H54 (cell line): ENCODE measurements at regions not wholly inside any gene's neighbourhood (a gene's known extent, or its start where the extent isn't known, plus 50 kb on each side); places are given as distances from the start of the nearest gene placed in this dataset.

ENCODE experiments used
- DNase-seq: peaks from one replicate; pipeline ENCODE4 v3.0.0; 2011; ENCODE audit warnings: low spot score, mixed read lengths; ENCODE audit not compliant: insufficient read length
- FAIRE-seq: peaks from 3 replicates; lab custom pipeline; 2011; peaks lifted over from hg19 to GRCh38; lab: Jason Lieb, UNC
- POLR2A ChIP-seq: IDR thresholded peaks from 2 replicates; pipeline ENCODE4 v1.6.1; 2011; ENCODE audit warnings: low read depth, mild to moderate bottlenecking, low read length

GRCh38 chr9:129462360-129462759, 158.5 kb downstream of the C9orf50 start:
- no peak for DNase-seq
- FAIRE-seq = no peak
- no peak for TF ChIP-seq POLR2A

- peak; percentile 41 for TF ChIP-seq POLR2A
These were observed 160.3 kb downstream of the C9orf50 start for GRCh38 chr9:129460323-129461261.

GRCh38 chr9:129459547-129460322, 161.2 kb downstream of the C9orf50 start:
- no peak for FAIRE-seq
- DNase-seq = no peak
- no peak for TF ChIP-seq POLR2A

More at GRCh38 chr9:129460323-129461261, 160.3 kb downstream of the C9orf50 start:
- FAIRE-seq (no peak), DNase-seq (peak; percentile 88)

GRCh38 chr9:129458663-129459546, 162.0 kb downstream of the C9orf50 start:
- no peak for FAIRE-seq
- TF ChIP-seq POLR2A = no peak
- peak; percentile 44 for DNase-seq

- DNase-seq (no peak), FAIRE-seq (no peak)
- TF ChIP-seq POLR2A = no peak
These were observed 162.7 kb downstream of the C9orf50 start for GRCh38 chr9:129458155-129458661.

GRCh38 chr9:129457325-129457779, 163.5 kb downstream of the C9orf50 start:
- DNase-seq (no peak), FAIRE-seq (no peak)
- no peak for TF ChIP-seq POLR2A

- DNase-seq = no peak
- no peak for FAIRE-seq
- no peak for TF ChIP-seq POLR2A
These were observed 164.2 kb downstream of the C9orf50 start for GRCh38 chr9:129456549-129457324.

GRCh38 chr9:129455151-129455995, 165.5 kb downstream of the C9orf50 start:
- FAIRE-seq (no peak), DNase-seq (no peak)
- no peak for TF ChIP-seq POLR2A

- FAIRE-seq (no peak), DNase-seq (no peak)
- TF ChIP-seq POLR2A = no peak
These were observed 166.3 kb downstream of the C9orf50 start for GRCh38 chr9:129454467-129455067.

GRCh38 chr9:129453734-129454133, 167.2 kb downstream of the C9orf50 start:
- DNase-seq = no peak
- no peak for TF ChIP-seq POLR2A
- no peak for FAIRE-seq

GRCh38 chr9:129451669-129452068, 169.2 kb downstream of the C9orf50 start:
- DNase-seq (no peak), FAIRE-seq (no peak)
- no peak for TF ChIP-seq POLR2A

- DNase-seq = no peak
- no peak for FAIRE-seq
- no peak for TF ChIP-seq POLR2A
These were observed 169.7 kb downstream of the C9orf50 start for GRCh38 chr9:129451089-129451656.
